Epidermal melanocyte (primary cell): ENCODE measurements at regions not wholly inside any gene's neighbourhood (a gene's known extent, or its start where the extent isn't known, plus 50 kb on each side); places are given as distances from the start of the nearest gene placed in this dataset.

ENCODE experiments used
- DNase-seq: peaks from one replicate; pipeline ENCODE4 v3.0.0; 2011; ENCODE audit warnings: low spot score; ENCODE audit not compliant: insufficient read length

- DNase-seq: no peak
Observed at GRCh38 chr20:11277170-11277569, 603.4 kb upstream of the JAG1 start.

- DNase-seq: no peak
Observed at GRCh38 chr20:11277858-11278257, 604.1 kb upstream of the JAG1 start.

GRCh38 chr20:11278461-11278860, 604.7 kb upstream of the JAG1 start:
- no peak for DNase-seq

GRCh38 chr20:11281240-11281639, 607.4 kb upstream of the JAG1 start:
- no peak for DNase-seq

- DNase-seq: no peak
Observed at GRCh38 chr20:11281768-11282167, 608.0 kb upstream of the JAG1 start.

- DNase-seq: no peak
Observed at GRCh38 chr20:11287126-11287525, 613.3 kb upstream of the JAG1 start.

GRCh38 chr20:11296221-11296620, 621.5 kb upstream of the BTBD3 start:
- no peak for DNase-seq

- DNase-seq: no peak
Observed at GRCh38 chr20:11296951-11297350, 620.7 kb upstream of the BTBD3 start.

GRCh38 chr20:11301699-11302098, 616.0 kb upstream of the BTBD3 start:
- no peak for DNase-seq

- DNase-seq: no peak
Observed at GRCh38 chr20:11302436-11302835, 615.3 kb upstream of the BTBD3 start.

- DNase-seq: no peak
Observed at GRCh38 chr20:11304795-11305194, 612.9 kb upstream of the BTBD3 start.

- no peak for DNase-seq
Observed at GRCh38 chr20:11305406-11305805, 612.3 kb upstream of the BTBD3 start.

GRCh38 chr20:11311659-11312224, 606.0 kb upstream of the BTBD3 start:
- DNase-seq: no peak

- DNase-seq: no peak
Observed at GRCh38 chr20:11315525-11315924, 602.2 kb upstream of the BTBD3 start.

GRCh38 chr20:11316244-11316643, 601.4 kb upstream of the BTBD3 start:
- DNase-seq: no peak

GRCh38 chr20:11320033-11320432, 597.7 kb upstream of the BTBD3 start:
- DNase-seq: no peak

- no peak for DNase-seq
Observed at GRCh38 chr20:11323816-11324215, 593.9 kb upstream of the BTBD3 start.

GRCh38 chr20:11324990-11325389, 592.7 kb upstream of the BTBD3 start:
- DNase-seq: no peak

- DNase-seq: no peak
Observed at GRCh38 chr20:11328839-11329238, 588.9 kb upstream of the BTBD3 start.

GRCh38 chr20:11329271-11329670, 588.4 kb upstream of the BTBD3 start:
- no peak for DNase-seq

GRCh38 chr20:11331096-11331495, 586.6 kb upstream of the BTBD3 start:
- DNase-seq: no peak

GRCh38 chr20:11332381-11332780, 585.3 kb upstream of the BTBD3 start:
- no peak for DNase-seq

- DNase-seq: no peak
Observed at GRCh38 chr20:11333634-11334033, 584.1 kb upstream of the BTBD3 start.
